ENCODE measurements at regions not wholly inside any gene's neighbourhood (a gene's known extent, or its start where the extent isn't known, plus 50 kb on each side); places are given as distances from the start of the nearest gene placed in this dataset.

GRCh38 chr14:97641827-97642226, 844.6 kb downstream of the VRK1 start:
- no peak overlapping the region for H3K18ac ChIP-seq (ENCODE audit: low read length)
- WGBS (ENCODE audit: extremely low coverage, insufficient coverage, insufficient read length), result no CpG with 5 or more reads among the region's 8 CpGs

GRCh38 chr14:97642631-97643030, 845.4 kb downstream of the VRK1 start:
- no peak for DNase-seq
- WGBS (ENCODE audit: extremely low coverage, insufficient coverage, insufficient read length), result no CpG with 5 or more reads among the region's 3 CpGs
- no peak overlapping the region for H3K27ac ChIP-seq (ENCODE audit: low read depth, low read length)
- no peak overlapping the region for H3K18ac ChIP-seq (ENCODE audit: low read length)
- H2BK5ac ChIP-seq (ENCODE audit: low read depth, low read length, poor library complexity), result no peak overlapping the region
- H3K27me3 ChIP-seq (ENCODE audit: insufficient read depth, low read length), result no peaks in the 10 kb centered on the region
- no peak overlapping the region for H3K4me2 ChIP-seq (ENCODE audit: low read length)
- no peak overlapping the region for H2AK5ac ChIP-seq (ENCODE audit: low read length)
- H3K14ac ChIP-seq (ENCODE audit: low read length), result no peak overlapping the region
- no peak overlapping the region for H3K4ac ChIP-seq (ENCODE audit: low read depth, low read length)
- no peak overlapping the region for H4K12ac ChIP-seq (ENCODE audit: low read depth, low read length)
- H3K9ac ChIP-seq (ENCODE audit: low read length), result no peak overlapping the region
- H3K4me1 ChIP-seq (ENCODE audit: control insufficient read depth in 1 of 2, insufficient read depth in 2 of 2, low read length in 2 of 2), result peaks cover 3 to 10% of the 10 kb centered on the region in 2 experiments
- no peak overlapping the region for H4K8ac ChIP-seq (ENCODE audit: low read depth, low read length)
- no peak overlapping the region for H4K91ac ChIP-seq (ENCODE audit: low read depth, low read length)
- H2BK12ac ChIP-seq (ENCODE audit: low read length), result no peak overlapping the region
- no peaks in the 10 kb centered on the region for H3K36me3 ChIP-seq (ENCODE audit: control insufficient read depth in 1 of 2, insufficient read depth in 2 of 2, low read length in 2 of 2)
- H3K23ac ChIP-seq (ENCODE audit: low read length), result no peak overlapping the region
- H3K79me2 ChIP-seq (ENCODE audit: control insufficient read depth, insufficient read depth, low read length, poor library complexity), result no peaks in the 10 kb centered on the region
- H3K4me3 ChIP-seq (ENCODE audit: low read depth, low read length), result no peak overlapping the region
- H2AFZ ChIP-seq (ENCODE audit: insufficient read depth, low read length, poor library complexity), result no peak overlapping the region
- H2BK120ac ChIP-seq (ENCODE audit: insufficient read depth, low read length, poor library complexity), result no peak overlapping the region
- H3K79me1 ChIP-seq (ENCODE audit: low read length), result no peaks in the 10 kb centered on the region
- H3K9me3 ChIP-seq (ENCODE audit: insufficient read depth, low read depth, low read length), result no peaks in the 10 kb centered on the region

More at GRCh38 chr14:97641827-97642226, 844.6 kb downstream of the VRK1 start:
- no peak overlapping the region for H3K23ac ChIP-seq (ENCODE audit: low read length)
- no peaks in the 10 kb centered on the region for H3K79me2 ChIP-seq (ENCODE audit: control insufficient read depth, insufficient read depth, low read length, poor library complexity)
- H3K4me1 ChIP-seq (ENCODE audit: control insufficient read depth in 1 of 2, insufficient read depth in 2 of 2, low read length in 2 of 2), result peaks cover 3 to 10% of the 10 kb centered on the region in 2 experiments
- H2AFZ ChIP-seq (ENCODE audit: insufficient read depth, low read length, poor library complexity), result no peak overlapping the region
- no peak overlapping the region for H4K12ac ChIP-seq (ENCODE audit: low read depth, low read length)
- no peak overlapping the region for H2BK12ac ChIP-seq (ENCODE audit: low read length)
- no peak overlapping the region for H3K4ac ChIP-seq (ENCODE audit: low read depth, low read length)
- no peak overlapping the region for H3K14ac ChIP-seq (ENCODE audit: low read length)
- H3K4me2 ChIP-seq (ENCODE audit: low read length), result no peak overlapping the region
- H2BK120ac ChIP-seq (ENCODE audit: insufficient read depth, low read length, poor library complexity), result no peak overlapping the region
- H3K79me1 ChIP-seq (ENCODE audit: low read length), result no peaks in the 10 kb centered on the region
- no peak overlapping the region for H3K4me3 ChIP-seq (ENCODE audit: low read depth, low read length)
- H3K9ac ChIP-seq (ENCODE audit: low read length), result no peak overlapping the region
- H3K27ac ChIP-seq (ENCODE audit: low read depth, low read length), result no peak overlapping the region
- no peak overlapping the region for H4K91ac ChIP-seq (ENCODE audit: low read depth, low read length)
- no peak overlapping the region for H4K8ac ChIP-seq (ENCODE audit: low read depth, low read length)
- H3K9me3 ChIP-seq (ENCODE audit: insufficient read depth, low read depth, low read length), result no peaks in the 10 kb centered on the region
- H2BK5ac ChIP-seq (ENCODE audit: low read depth, low read length, poor library complexity), result no peak overlapping the region
- DNase-seq, result no peak
- no peaks in the 10 kb centered on the region for H3K27me3 ChIP-seq (ENCODE audit: insufficient read depth, low read length)
- no peaks in the 10 kb centered on the region for H3K36me3 ChIP-seq (ENCODE audit: control insufficient read depth in 1 of 2, insufficient read depth in 2 of 2, low read length in 2 of 2)
- H2AK5ac ChIP-seq (ENCODE audit: low read length), result no peak overlapping the region

GRCh38 chr14:97644365-97644764, 847.2 kb downstream of the VRK1 start:
- H2BK12ac ChIP-seq (ENCODE audit: low read length), result no peak overlapping the region
- H4K8ac ChIP-seq (ENCODE audit: low read depth, low read length), result no peak overlapping the region
- H2BK5ac ChIP-seq (ENCODE audit: low read depth, low read length, poor library complexity), result no peak overlapping the region
- no peaks in the 10 kb centered on the region for H3K9me3 ChIP-seq (ENCODE audit: insufficient read depth, low read depth, low read length)
- H3K27ac ChIP-seq (ENCODE audit: low read depth, low read length), result no peak overlapping the region
- H3K9ac ChIP-seq (ENCODE audit: low read length), result no peak overlapping the region
- H3K18ac ChIP-seq (ENCODE audit: low read length), result no peak overlapping the region
- H3K79me1 ChIP-seq (ENCODE audit: low read length), result no peaks in the 10 kb centered on the region
- H2BK120ac ChIP-seq (ENCODE audit: insufficient read depth, low read length, poor library complexity), result no peak overlapping the region
- no peak overlapping the region for H2AK5ac ChIP-seq (ENCODE audit: low read length)
- H3K27me3 ChIP-seq (ENCODE audit: insufficient read depth, low read length), result no peaks in the 10 kb centered on the region
- H3K4ac ChIP-seq (ENCODE audit: low read depth, low read length), result no peak overlapping the region
- H4K12ac ChIP-seq (ENCODE audit: low read depth, low read length), result no peak overlapping the region
- no peak overlapping the region for H3K23ac ChIP-seq (ENCODE audit: low read length)
- H3K4me1 ChIP-seq (ENCODE audit: control insufficient read depth in 1 of 2, insufficient read depth in 2 of 2, low read length in 2 of 2), result peaks cover 3 to 9% of the 10 kb centered on the region in 2 experiments
- no CpG with 5 or more reads among the region's 1 CpG for WGBS (ENCODE audit: extremely low coverage, insufficient coverage, insufficient read length)
- no peak overlapping the region for H3K4me3 ChIP-seq (ENCODE audit: low read depth, low read length)
- no peak overlapping the region for H2AFZ ChIP-seq (ENCODE audit: insufficient read depth, low read length, poor library complexity)
- H3K14ac ChIP-seq (ENCODE audit: low read length), result no peak overlapping the region
- no peaks in the 10 kb centered on the region for H3K79me2 ChIP-seq (ENCODE audit: control insufficient read depth, insufficient read depth, low read length, poor library complexity)
- no peaks in the 10 kb centered on the region for H3K36me3 ChIP-seq (ENCODE audit: control insufficient read depth in 1 of 2, insufficient read depth in 2 of 2, low read length in 2 of 2)
- H4K91ac ChIP-seq (ENCODE audit: low read depth, low read length), result no peak overlapping the region
- DNase-seq, result no peak
- H3K4me2 ChIP-seq (ENCODE audit: low read length), result no peak overlapping the region

- no peak overlapping the region for H3K27ac ChIP-seq (ENCODE audit: low read depth, low read length)
- H2AK5ac ChIP-seq (ENCODE audit: low read length), result no peak overlapping the region
- H3K36me3 ChIP-seq (ENCODE audit: control insufficient read depth in 1 of 2, insufficient read depth in 2 of 2, low read length in 2 of 2), result no peaks in the 10 kb centered on the region
- no peak overlapping the region for H4K8ac ChIP-seq (ENCODE audit: low read depth, low read length)
- no peaks in the 10 kb centered on the region for H3K27me3 ChIP-seq (ENCODE audit: insufficient read depth, low read length)
- H4K91ac ChIP-seq (ENCODE audit: low read depth, low read length), result no peak overlapping the region
- no peak overlapping the region for H3K4me3 ChIP-seq (ENCODE audit: low read depth, low read length)
- H3K9ac ChIP-seq (ENCODE audit: low read length), result no peak overlapping the region
- no peaks in the 10 kb centered on the region for H3K79me1 ChIP-seq (ENCODE audit: low read length)
- no peaks in the 10 kb centered on the region for H3K4me1 ChIP-seq (ENCODE audit: control insufficient read depth in 1 of 2, insufficient read depth in 2 of 2, low read length in 2 of 2)
- no peak overlapping the region for H3K18ac ChIP-seq (ENCODE audit: low read length)
- no peak for DNase-seq
- no peak overlapping the region for H2BK5ac ChIP-seq (ENCODE audit: low read depth, low read length, poor library complexity)
- no peak overlapping the region for H2BK12ac ChIP-seq (ENCODE audit: low read length)
- no peak overlapping the region for H3K23ac ChIP-seq (ENCODE audit: low read length)
- H3K4ac ChIP-seq (ENCODE audit: low read depth, low read length), result no peak overlapping the region
- H3K4me2 ChIP-seq (ENCODE audit: low read length), result no peak overlapping the region
- no peaks in the 10 kb centered on the region for H3K79me2 ChIP-seq (ENCODE audit: control insufficient read depth, insufficient read depth, low read length, poor library complexity)
- no CpG with 5 or more reads among the region's 5 CpGs for WGBS (ENCODE audit: extremely low coverage, insufficient coverage, insufficient read length)
- H3K14ac ChIP-seq (ENCODE audit: low read length), result no peak overlapping the region
- H4K12ac ChIP-seq (ENCODE audit: low read depth, low read length), result no peak overlapping the region
- no peak overlapping the region for H2BK120ac ChIP-seq (ENCODE audit: insufficient read depth, low read length, poor library complexity)
- no peaks in the 10 kb centered on the region for H3K9me3 ChIP-seq (ENCODE audit: insufficient read depth, low read depth, low read length)
- H2AFZ ChIP-seq (ENCODE audit: insufficient read depth, low read length, poor library complexity), result no peak overlapping the region
These were observed 852.6 kb downstream of the VRK1 start for GRCh38 chr14:97649752-97650151.
